Keratinocyte (primary cell): ENCODE measurements at regions not wholly inside any gene's neighbourhood (a gene's known extent, or its start where the extent isn't known, plus 50 kb on each side); places are given as distances from the start of the nearest gene placed in this dataset.

Experiments
- DNase-seq: peaks from one replicate; pipeline ENCODE4 v3.0.0-alpha.2; 2011; ENCODE audit warnings: low read depth, missing footprints, low spot score
- FAIRE-seq: peaks from 2 replicates; lab custom pipeline; 2011; peaks lifted over from hg19 to GRCh38; lab: Jason Lieb, UNC
- H2AFZ ChIP-seq: 2 replicates; pipeline ENCODE4 v1.6.0; 2012; ENCODE audit warnings: low read length, control low read depth, inconsistent platforms; ENCODE audit not compliant: control insufficient read depth
- H3K27ac ChIP-seq: 2 replicates; pipeline ENCODE4 v1.5.1; 2011; ENCODE audit warnings: low read length; ENCODE audit not compliant: control insufficient read depth, insufficient read depth
- H3K27me3 ChIP-seq: 3 replicates; pipeline ENCODE4 v1.6.0; 2011; ENCODE audit warnings: low read length; ENCODE audit not compliant: control insufficient read depth, insufficient read depth; ENCODE audit errors: extremely low read depth
- H3K36me3 ChIP-seq, 2 experiments: 2 replicates in 1 of 2; 3 replicates in 1 of 2; pipeline ENCODE4 v1.5.1; 2011; ENCODE audit warnings: low read length in 2 of 2, mild to moderate bottlenecking in 1 of 2; ENCODE audit not compliant: control insufficient read depth in 2 of 2, insufficient read depth in 2 of 2; ENCODE audit errors: extremely low read depth in 1 of 2
- H3K4me1 ChIP-seq: 3 replicates; pipeline ENCODE4 v1.5.1; 2011; ENCODE audit warnings: low read length; ENCODE audit not compliant: control insufficient read depth, insufficient read depth; ENCODE audit errors: extremely low read depth
- H3K4me2 ChIP-seq: 3 replicates; pipeline ENCODE4 v1.6.0; 2011; ENCODE audit warnings: low read depth, low read length; ENCODE audit not compliant: control insufficient read depth, insufficient read depth; ENCODE audit errors: extremely low read depth
- H3K4me3 ChIP-seq, 3 experiments: fragments of 200-600 bp in 1 of 3; sonication (generic) in 1 of 3; 2 replicates in 2 of 3; 3 replicates in 1 of 3; pipeline ENCODE4 v1.5.1; 2011 to 2016; ENCODE audit warnings: low read length in 3 of 3, mild to moderate bottlenecking in 3 of 3, control low read depth in 2 of 3, inconsistent platforms in 1 of 3, low read depth in 1 of 3, mixed read lengths in 1 of 3, mixed run types in 1 of 3, moderate library complexity in 1 of 3; ENCODE audit not compliant: control insufficient read depth in 2 of 3, insufficient read depth in 2 of 3; ENCODE audit errors: extremely low read depth in 1 of 3
- H3K79me2 ChIP-seq: 2 replicates; pipeline ENCODE4 v1.6.0; 2012; ENCODE audit warnings: low read length; ENCODE audit not compliant: control insufficient read depth, insufficient read depth
- H3K9ac ChIP-seq: 3 replicates; pipeline ENCODE4 v1.6.0; 2011; ENCODE audit warnings: low read length; ENCODE audit not compliant: control insufficient read depth, insufficient read depth; ENCODE audit errors: extremely low read depth
- H3K9me1 ChIP-seq: 3 replicates; pipeline ENCODE4 v1.6.0; 2011; ENCODE audit warnings: low read length; ENCODE audit not compliant: control insufficient read depth, insufficient read depth; ENCODE audit errors: extremely low read depth
- H3K9me3 ChIP-seq: 2 replicates; pipeline ENCODE4 v1.5.1; 2012; ENCODE audit warnings: low read depth, low read length; ENCODE audit not compliant: control insufficient read depth
- H4K20me1 ChIP-seq: 3 replicates; pipeline ENCODE4 v1.6.0; 2011; ENCODE audit warnings: low read length; ENCODE audit not compliant: control insufficient read depth, insufficient read depth; ENCODE audit errors: extremely low read depth
- CTCF ChIP-seq, 3 experiments: IDR thresholded peaks in 1 of 3; conservative IDR thresholded peaks in 1 of 3; optimal IDR thresholded peaks in 1 of 3; 2 replicates in 2 of 3; 3 replicates in 1 of 3; pipeline versions ENCODE3 to v1.5.1; 2011; ENCODE audit warnings: low read length in 3 of 3, mild to moderate bottlenecking in 3 of 3, moderate library complexity in 2 of 3, control low read depth in 1 of 3, inconsistent platforms in 1 of 3; ENCODE audit not compliant: insufficient read depth in 2 of 3; ENCODE audit errors: extremely low read depth in 1 of 3
- EZH2 ChIP-seq: IDR thresholded peaks from one replicate; pipeline ENCODE4 v1.6.1; 2012; ENCODE audit warnings: inconsistent platforms, mild to moderate bottlenecking, low read length, moderate library complexity
- dilution Hi-C: fragments of 300-500 bp; cut with MboI; formaldehyde crosslinking; loops from one replicate; pipeline ENCODE4 v1.7.0; 2020; ENCODE audit warnings: low sequenced_read_pairs; ENCODE audit not compliant: extremely low pct_ligation_motif_present

GRCh38 chr11:80569832-80570231 lies 1129.0 kb upstream of the TENM4 start:
- no peak overlapping the region for H3K27ac ChIP-seq
- TF ChIP-seq EZH2: no peak
- TF ChIP-seq CTCF (optimal IDR thresholded peaks at IDR 0.05 in 1 of 3, IDR thresholded peaks at IDR 0.05 in 1 of 3, conservative IDR thresholded peaks at IDR 0.05 in 1 of 3; ENCODE audit: extremely low read depth in 1 of 3, insufficient read depth in 2 of 3, low read length in 3 of 3): no peak
- no peaks in the 10 kb centered on the region for H3K9me1 ChIP-seq
- no peaks in the 10 kb centered on the region for H4K20me1 ChIP-seq
- no peaks in the 10 kb centered on the region for H3K4me1 ChIP-seq
- no peaks in the 10 kb centered on the region for H3K9me3 ChIP-seq
- H3K36me3 ChIP-seq: no peaks in the 10 kb centered on the region
- DNase-seq: no peak
- H3K79me2 ChIP-seq: no peaks in the 10 kb centered on the region
- no peak overlapping the region for H3K4me2 ChIP-seq
- no peak overlapping the region for H3K4me3 ChIP-seq
- H2AFZ ChIP-seq: no peak overlapping the region
- H3K27me3 ChIP-seq: no peaks in the 10 kb centered on the region
- dilution Hi-C loops: no loop called here
- H3K9ac ChIP-seq: no peak overlapping the region
- no peak for FAIRE-seq

- FAIRE-seq: no peak
Observed at GRCh38 chr11:80565231-80565630, 1124.4 kb upstream of the TENM4 start.

More at GRCh38 chr11:80565231-80565630, 1124.4 kb upstream of the TENM4 start:
- no peaks in the 10 kb centered on the region for H3K9me3 ChIP-seq
- DNase-seq: no peak
- no peaks in the 10 kb centered on the region for H4K20me1 ChIP-seq
- H3K4me2 ChIP-seq: no peak overlapping the region
- dilution Hi-C loops: no loop called here
- no peak overlapping the region for H3K4me3 ChIP-seq
- H3K27me3 ChIP-seq: no peaks in the 10 kb centered on the region
- TF ChIP-seq CTCF (optimal IDR thresholded peaks at IDR 0.05 in 1 of 3, IDR thresholded peaks at IDR 0.05 in 1 of 3, conservative IDR thresholded peaks at IDR 0.05 in 1 of 3; ENCODE audit: extremely low read depth in 1 of 3, insufficient read depth in 2 of 3, low read length in 3 of 3) (no peak), EZH2 (no peak)
- H2AFZ ChIP-seq: no peak overlapping the region
- no peaks in the 10 kb centered on the region for H3K36me3 ChIP-seq
- H3K4me1 ChIP-seq: no peaks in the 10 kb centered on the region
- no peak overlapping the region for H3K9ac ChIP-seq
- H3K79me2 ChIP-seq: no peaks in the 10 kb centered on the region
- no peaks in the 10 kb centered on the region for H3K9me1 ChIP-seq
- H3K27ac ChIP-seq: no peak overlapping the region
